Colonic mucosa (tissue), 4 donors: ENCODE measurements at regions not wholly inside any gene's neighbourhood (a gene's known extent, or its start where the extent isn't known, plus 50 kb on each side); places are given as distances from the start of the nearest gene placed in this dataset.

Source experiments
- DNase-seq: peaks from one replicate; pipeline ENCODE4 v3.0.0-alpha.2; 2020
- H3K27ac ChIP-seq: fragments of 200-600 bp; one replicate; pipeline ENCODE4 v1.8.0; 2021
- H3K27me3 ChIP-seq: fragments of 200-600 bp; one replicate; pipeline ENCODE4 v1.8.0; 2021
- H3K36me3 ChIP-seq: fragments of 200-600 bp; one replicate; pipeline ENCODE4 v1.8.0; 2021
- H3K4me1 ChIP-seq: fragments of 200-600 bp; one replicate; pipeline ENCODE4 v1.8.0; 2021; ENCODE audit warnings: mild to moderate bottlenecking
- H3K4me3 ChIP-seq: fragments of 200-600 bp; one replicate; pipeline ENCODE4 v1.8.0; 2021
- H3K9ac ChIP-seq, 2 donors: one replicate each; pipeline ENCODE4 v1.7.0; 2013; ENCODE audit warnings: control low read depth in 2 of 2, low read depth in 2 of 2, low read length in 2 of 2
- H3K9me3 ChIP-seq: fragments of 200-600 bp; one replicate; pipeline ENCODE4 v1.8.0; 2021
- CTCF ChIP-seq: fragments of 200-600 bp; IDR thresholded peaks from one replicate; pipeline ENCODE4 v1.8.0; 2022; ENCODE audit warnings: antibody characterized with exemption, mild to moderate bottlenecking
- intact Hi-C: fragments of 100-400 bp; cut with DNase I; formaldehyde crosslinking; loops from one replicate; pipeline ENCODE4 v1.14.1; 2022
- donor health status: healthy.
- donor health status: DM: no; HTN: no; CAD: no.
- donor health status: DM: no; HTN: no; CAD: no.

GRCh38 chrX:13248867-13249486 is 70.9 kb downstream of the ATXN3L start:
- DNase-seq: no peak
- H3K27me3 ChIP-seq: no peaks in the 10 kb centered on the region
- no peak overlapping the region for H3K9ac ChIP-seq
- no peaks in the 10 kb centered on the region for H3K4me1 ChIP-seq
- H3K9me3 ChIP-seq: no peaks in the 10 kb centered on the region
- H3K36me3 ChIP-seq: no peaks in the 10 kb centered on the region
- intact Hi-C loops: no loop called here
- TF ChIP-seq CTCF: no peak
- no peak overlapping the region for H3K4me3 ChIP-seq
- H3K27ac ChIP-seq: no peak overlapping the region

- no peak overlapping the region for H3K4me3 ChIP-seq
- no peak for TF ChIP-seq CTCF
- H3K36me3 ChIP-seq: no peaks in the 10 kb centered on the region
- no peak for DNase-seq
- H3K9me3 ChIP-seq: no peaks in the 10 kb centered on the region
- no peaks in the 10 kb centered on the region for H3K4me1 ChIP-seq
- peaks cover 6% of the 10 kb centered on the region for H3K27me3 ChIP-seq
- no peak overlapping the region for H3K9ac ChIP-seq
- intact Hi-C loops: no loop called here
- H3K27ac ChIP-seq: no peak overlapping the region
These were observed 80.6 kb downstream of the ATXN3L start for GRCh38 chrX:13239272-13239671.

- intact Hi-C loops: no loop called here
- TF ChIP-seq CTCF: no peak
- H3K9ac ChIP-seq: no peak overlapping the region
- H3K4me3 ChIP-seq: no peak overlapping the region
- H3K4me1 ChIP-seq: no peaks in the 10 kb centered on the region
- no peaks in the 10 kb centered on the region for H3K36me3 ChIP-seq
- DNase-seq: no peak
- no peaks in the 10 kb centered on the region for H3K9me3 ChIP-seq
- H3K27me3 ChIP-seq: peaks cover 6% of the 10 kb centered on the region
- H3K27ac ChIP-seq: peak overlapping the region; percentile 46
These were observed 83.9 kb downstream of the ATXN3L start for GRCh38 chrX:13235930-13236329.

GRCh38 chrX:13232484-13232883 is 87.4 kb downstream of the ATXN3L start:
- no peaks in the 10 kb centered on the region for H3K4me1 ChIP-seq

GRCh38 chrX:13226214-13226613 is 93.6 kb downstream of the ATXN3L start:
- no peaks in the 10 kb centered on the region for H3K9me3 ChIP-seq
- H3K9ac ChIP-seq: no peak overlapping the region
- no peak overlapping the region for H3K4me3 ChIP-seq
- no peaks in the 10 kb centered on the region for H3K36me3 ChIP-seq
- TF ChIP-seq CTCF: no peak
- intact Hi-C loops: no loop called here
- H3K27me3 ChIP-seq: no peaks in the 10 kb centered on the region
- no peak for DNase-seq
- H3K4me1 ChIP-seq: no peaks in the 10 kb centered on the region
- no peak overlapping the region for H3K27ac ChIP-seq

More at GRCh38 chrX:13232484-13232883, 87.4 kb downstream of the ATXN3L start:
- no peak for TF ChIP-seq CTCF
- H3K9me3 ChIP-seq: no peaks in the 10 kb centered on the region
- DNase-seq: no peak
- H3K36me3 ChIP-seq: no peaks in the 10 kb centered on the region
- H3K27ac ChIP-seq: no peak overlapping the region
- no peak overlapping the region for H3K9ac ChIP-seq
- intact Hi-C loops: no loop called here
- H3K27me3 ChIP-seq: peaks cover 6% of the 10 kb centered on the region
- H3K4me3 ChIP-seq: no peak overlapping the region
